Posterior cingulate gyrus (tissue), 11 donors: ENCODE measurements at regions not wholly inside any gene's neighbourhood (a gene's known extent, or its start where the extent isn't known, plus 50 kb on each side); places are given as distances from the start of the nearest gene placed in this dataset.
A peak's percentile ranks its signal among the peaks of the same experiment; 100 is the strongest.

ENCODE experiments used
- DNase-seq, 10 donors: peaks; one replicate each; pipeline versions ENCODE4 v3.0.0 to v3.0.0-alpha.2; 2020 to 2021; ENCODE audit warnings: mixed read lengths in 3 of 10
- intact Hi-C: fragments of 100-400 bp; cut with DNase I; formaldehyde crosslinking; loops from one replicate; pipeline ENCODE4 v1.15.1; 2023

- peak in 1 of 10 donors; percentile 32 for DNase-seq
Measured at GRCh38 chr13:111527614-111528229, 207.3 kb downstream of the TEX29 start.

GRCh38 chr13:111528513-111528912 lies 208.1 kb downstream of the TEX29 start:
- intact Hi-C loops = no loop called here
- DNase-seq = peak in 1 of 10 donors; percentile 37

More at GRCh38 chr13:111527614-111528229, 207.3 kb downstream of the TEX29 start:
- intact Hi-C loops = no loop called here

GRCh38 chr13:111530137-111530870 lies 209.9 kb downstream of the TEX29 start:
- intact Hi-C loops = loop anchor here (5.0 kb wide), 1 partner anchor 522 kb away; no protein-coding TSS in a partner anchor

GRCh38 chr13:111531505-111531904 lies 211.1 kb downstream of the TEX29 start:
- intact Hi-C loops = loop anchor here (1.0 to 5.0 kb wide), 2 partner anchors 521 to 912 kb away; no protein-coding TSS in a partner anchor
- peak in 5 of 10 donors; percentile 38 to 86 (median 43) for DNase-seq

More at GRCh38 chr13:111530137-111530870, 209.9 kb downstream of the TEX29 start:
- DNase-seq = peak in 1 of 10 donors; percentile 26

GRCh38 chr13:111532111-111532510 lies 211.7 kb downstream of the TEX29 start:
- intact Hi-C loops = loop anchor here (5.0 kb wide), 1 partner anchor 520 kb away; no protein-coding TSS in a partner anchor
- no peak for DNase-seq

- intact Hi-C loops = loop anchor here (5.0 kb wide), 1 partner anchor 518 kb away; no protein-coding TSS in a partner anchor
- DNase-seq = no peak
Measured at GRCh38 chr13:111533900-111534683, 213.7 kb downstream of the TEX29 start.

GRCh38 chr13:111534751-111535522 lies 214.5 kb downstream of the TEX29 start:
- intact Hi-C loops = loop anchor here (5.0 kb wide), 1 partner anchor 517 kb away; no protein-coding TSS in a partner anchor
- DNase-seq = peak in 2 of 10 donors; percentile 24 to 53

GRCh38 chr13:111535523-111535811 lies 215.0 kb downstream of the TEX29 start:
- peak in 1 of 10 donors; percentile 2 for DNase-seq
- intact Hi-C loops = no loop called here

GRCh38 chr13:111536075-111536642 lies 215.7 kb downstream of the TEX29 start:
- intact Hi-C loops = no loop called here
- no peak for DNase-seq

- intact Hi-C loops = no loop called here
- peak in 2 of 10 donors; percentile 52 to 67 for DNase-seq
Measured at GRCh38 chr13:111537115-111537728, 216.8 kb downstream of the TEX29 start.

GRCh38 chr13:111537843-111538499 lies 217.5 kb downstream of the TEX29 start:
- intact Hi-C loops = no loop called here
- peak in 2 of 10 donors; percentile 39 to 58 for DNase-seq

GRCh38 chr13:111539252-111539651 lies 218.8 kb downstream of the TEX29 start:
- intact Hi-C loops = no loop called here
- peak in 2 of 10 donors; percentile 25 to 57 for DNase-seq

- DNase-seq = peak in 2 of 10 donors; percentile 61 to 69
- intact Hi-C loops = no loop called here
Measured at GRCh38 chr13:111539791-111540446, 219.5 kb downstream of the TEX29 start.

GRCh38 chr13:111540486-111540885 lies 220.0 kb downstream of the TEX29 start:
- intact Hi-C loops = no loop called here
- DNase-seq = peak in 2 of 10 donors; percentile 30 to 71

- DNase-seq = peak in 2 of 10 donors; percentile 56 to 77
- intact Hi-C loops = no loop called here
Measured at GRCh38 chr13:111541345-111541744, 220.9 kb downstream of the TEX29 start.

- intact Hi-C loops = no loop called here
- DNase-seq = peak in 2 of 10 donors; percentile 23 to 46
Measured at GRCh38 chr13:111541752-111542529, 221.5 kb downstream of the TEX29 start.
